GM10266 (cell line): ENCODE measurements at regions not wholly inside any gene's neighbourhood (a gene's known extent, or its start where the extent isn't known, plus 50 kb on each side); places are given as distances from the start of the nearest gene placed in this dataset.

Experiments
- DNase-seq: peaks from one replicate; pipeline ENCODE4 v3.0.0; 2012; ENCODE audit errors: extremely low spot score
- CTCF ChIP-seq: IDR thresholded peaks from 2 replicates; pipeline ENCODE4 v1.5.1; 2012; ENCODE audit warnings: mild to moderate bottlenecking, low read depth; ENCODE audit not compliant: control insufficient read depth, insufficient read depth; ENCODE audit errors: missing control alignments

DNA sequence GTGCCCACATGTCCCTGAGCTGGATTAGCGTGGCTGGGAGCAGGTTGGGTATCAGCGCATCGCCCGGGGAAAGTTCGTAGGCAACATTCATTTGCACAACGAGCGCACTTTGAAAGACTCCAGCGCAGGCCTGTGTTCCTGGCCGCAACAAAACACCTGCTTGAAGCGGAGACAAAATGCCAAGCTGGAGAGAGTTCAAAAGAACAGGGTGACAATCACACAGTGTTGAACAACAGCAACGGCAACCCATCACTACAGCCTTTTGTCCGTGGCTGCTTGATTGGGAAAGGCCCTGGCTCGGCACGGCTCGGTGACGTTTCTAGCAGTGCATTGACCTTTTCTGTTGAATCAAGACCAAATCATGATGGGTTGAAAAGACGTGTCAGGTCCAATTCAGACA, 336.3 kb downstream of the IRX1 start:
- no peak for DNase-seq
- TF ChIP-seq CTCF: no peak

- no peak for DNase-seq
- TF ChIP-seq CTCF: no peak
Observed at GRCh38 chr5:3933536-3933935, 337.9 kb downstream of the IRX1 start.

- no peak for TF ChIP-seq CTCF
- no peak for DNase-seq
Observed at GRCh38 chr5:3933966-3934365, 338.3 kb downstream of the IRX1 start.

GRCh38 chr5:3943859-3944258, 348.2 kb downstream of the IRX1 start:
- no peak for DNase-seq
- TF ChIP-seq CTCF: no peak

DNA sequence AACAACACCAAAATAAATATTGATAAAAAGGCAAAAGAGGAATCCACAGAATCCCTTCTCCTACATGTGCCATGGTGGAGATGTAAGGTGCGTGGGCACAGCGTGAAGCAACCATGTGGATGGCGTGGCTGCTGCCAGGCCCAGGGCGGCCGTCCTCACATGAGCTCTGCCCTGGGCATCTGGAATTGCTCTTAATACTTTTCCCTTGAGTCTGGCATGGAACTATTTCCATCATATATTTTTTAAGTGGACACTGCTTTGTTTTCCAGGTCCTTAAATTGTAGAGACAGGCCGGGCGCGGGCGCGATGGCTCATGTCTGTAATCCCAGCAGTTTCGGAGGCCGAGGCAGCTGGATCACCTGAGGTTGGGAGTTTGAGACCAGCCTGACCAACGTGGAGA, 349.3 kb downstream of the IRX1 start:
- no peak for DNase-seq
- no peak for TF ChIP-seq CTCF

GRCh38 chr5:3948838-3949237, 353.2 kb downstream of the IRX1 start:
- no peak for DNase-seq
- no peak for TF ChIP-seq CTCF

- TF ChIP-seq CTCF: no peak
- no peak for DNase-seq
Observed at GRCh38 chr5:3954199-3954598, 358.6 kb downstream of the IRX1 start.

- TF ChIP-seq CTCF: no peak
- DNase-seq: no peak
Observed at GRCh38 chr5:3954633-3955032, 359.0 kb downstream of the IRX1 start.
